Panc1 (cell line): ENCODE measurements at regions not wholly inside any gene's neighbourhood (a gene's known extent, or its start where the extent isn't known, plus 50 kb on each side); places are given as distances from the start of the nearest gene placed in this dataset.

ENCODE experiments used
- ATAC-seq: fragments of 200-7000 bp; cut with Tn5 transposase; 2 replicates; pipeline ENCODE4 v1.9.1; 2020; ENCODE audit warnings: mild to moderate bottlenecking, moderate library complexity
- BruUV-seq: library from RNA; stranded (reverse); fragments of 400-500 nt; replicated peaks from 2 replicates; lab custom pipeline; 2021; lab: Mats Ljungman, UMichigan
- CTCF ChIA-PET: fragments of 300-600 bp; sonication (Branson Sonifier 250); formaldehyde crosslinking; loops from one replicate; lab custom pipeline; 2022; ENCODE audit warnings: antibody characterized with exemption; lab: Charles Lee
- POLR2A ChIA-PET: fragments of 300-600 bp; sonication (Branson Sonifier 250); formaldehyde crosslinking; loops from one replicate; lab custom pipeline; 2022; ENCODE audit warnings: antibody characterized with exemption; lab: Charles Lee
- DNase-seq: peaks from one replicate; pipeline ENCODE4 v3.0.0-alpha.2; 2010; ENCODE audit warnings: low read depth, low spot score
- H3K27ac ChIP-seq: 2 replicates; pipeline ENCODE4 v1.5.1; 2011; ENCODE audit warnings: mild to moderate bottlenecking, low read length, inconsistent platforms
- H3K27me3 ChIP-seq: fragments of 200-500 bp; sonication (Bioruptor generic); 2 replicates; pipeline ENCODE4 v1.6.0; 2014; ENCODE audit warnings: low read length, inconsistent platforms; ENCODE audit not compliant: control insufficient read depth, insufficient read depth
- H3K36me3 ChIP-seq: fragments of 200-500 bp; sonication (Bioruptor generic); 2 replicates; pipeline ENCODE4 v1.5.1; 2014; ENCODE audit warnings: inconsistent platforms, mild to moderate bottlenecking, low read length, moderate library complexity; ENCODE audit not compliant: control insufficient read depth, insufficient read depth
- H3K4me1 ChIP-seq: 2 replicates; pipeline ENCODE4 v1.5.1; 2011; ENCODE audit warnings: inconsistent platforms, mild to moderate bottlenecking, low read length, moderate library complexity; ENCODE audit not compliant: control insufficient read depth, insufficient read depth
- H3K4me3 ChIP-seq, 2 experiments: 2 replicates each; pipeline ENCODE4 v1.5.1; 2011 to 2012; ENCODE audit warnings: low read depth in 2 of 2, low read length in 2 of 2, mild to moderate bottlenecking in 2 of 2, inconsistent platforms in 1 of 2, moderate library complexity in 1 of 2
- H3K9me3 ChIP-seq: fragments of 200-500 bp; sonication (Bioruptor generic); 2 replicates; pipeline ENCODE4 v1.5.1; 2014; ENCODE audit warnings: low read depth, mild to moderate bottlenecking, inconsistent platforms, low read length, moderate library complexity; ENCODE audit not compliant: control insufficient read depth, insufficient read depth
- CTCF ChIP-seq: fragments of 450-650 bp; IDR thresholded peaks from 2 replicates; pipeline ENCODE4 v1.5.1; 2017; ENCODE audit warnings: mild to moderate bottlenecking
- POLR2AphosphoS5 ChIP-seq: IDR thresholded peaks from 2 replicates; pipeline ENCODE4 v1.6.1; 2012; ENCODE audit warnings: mild to moderate bottlenecking, low read depth, low read length, moderate library complexity
- REST ChIP-seq, 2 experiments: IDR thresholded peaks; 2 replicates each; pipeline ENCODE4 v1.6.1; 2011 to 2012; ENCODE audit warnings: low read depth in 2 of 2, control low read depth in 1 of 2, low read length in 1 of 2, mild to moderate bottlenecking in 1 of 2, moderate library complexity in 1 of 2; ENCODE audit not compliant: insufficient read depth in 1 of 2
- SIN3A ChIP-seq: IDR thresholded peaks from 2 replicates; pipeline ENCODE4 v1.6.1; 2012; ENCODE audit warnings: low read depth, mild to moderate bottlenecking, low read length, moderate library complexity, borderline replicate concordance; ENCODE audit not compliant: insufficient read depth
- TCF7L2 ChIP-seq: IDR thresholded peaks from 2 replicates; pipeline ENCODE4 v1.6.1; 2011; ENCODE audit warnings: mild to moderate bottlenecking, low read depth, low read length, inconsistent platforms
- in situ Hi-C: cut with HindIII; loops from 2 replicates; pipeline ENCODE4 v1.10.0; 2016; ENCODE audit warnings: low sequenced_read_pairs, low pct_unique_long_range_greater_than_20kb
- intact Hi-C: fragments of 100-400 bp; cut with micrococcal nuclease; formaldehyde crosslinking; loops from one replicate; pipeline ENCODE4 v1.10.0; 2022; ENCODE audit not compliant: unreplicated experiment

- intact Hi-C loops (no loop called here), in situ Hi-C loops (no loop called here)
- TF ChIP-seq POLR2AphosphoS5 (no peak), REST (IDR thresholded peaks at IDR 0.05; ENCODE audit: insufficient read depth in 1 of 2, low read depth in 2 of 2, low read length in 1 of 2) (no peak)
- no TSS peak for BruUV-seq
- no peak for DNase-seq
- H3K27ac ChIP-seq: no peak overlapping the region
- H3K27me3 ChIP-seq: no peaks in the 10 kb centered on the region
- H3K4me1 ChIP-seq: no peaks in the 10 kb centered on the region
- POLR2A ChIA-PET: no interaction called here
- H3K36me3 ChIP-seq: no peaks in the 10 kb centered on the region
- ATAC-seq: no peak
- H3K9me3 ChIP-seq: no peaks in the 10 kb centered on the region
- CTCF ChIA-PET: no interaction called here
- H3K4me3 ChIP-seq: no peak overlapping the region
Observed at GRCh38 chr7:124399941-124400340, 365.7 kb downstream of the GPR37 start.

GRCh38 chr7:124398937-124399552 is 366.2 kb upstream of the TMEM229A start:
- DNase-seq: no peak
- no TSS peak for BruUV-seq
- ATAC-seq: no peak

More at GRCh38 chr7:124398937-124399552, 366.2 kb upstream of the TMEM229A start:
- intact Hi-C loops: no loop called here
- TF ChIP-seq POLR2AphosphoS5 (no peak), REST (IDR thresholded peaks at IDR 0.05; ENCODE audit: insufficient read depth in 1 of 2, low read depth in 2 of 2, low read length in 1 of 2) (no peak), TCF7L2 (no peak), CTCF (no peak), SIN3A (no peak)
- in situ Hi-C loops: no loop called here
- H3K4me3 ChIP-seq: no peak overlapping the region
- ChIA-PET POLR2A (no interaction called here), CTCF (no interaction called here)
- H3K36me3 ChIP-seq: no peaks in the 10 kb centered on the region
- no peak overlapping the region for H3K27ac ChIP-seq
- H3K27me3 ChIP-seq: no peaks in the 10 kb centered on the region
- H3K4me1 ChIP-seq: no peaks in the 10 kb centered on the region
- no peaks in the 10 kb centered on the region for H3K9me3 ChIP-seq
